ENCODE measurements at regions not wholly inside any gene's neighbourhood (a gene's known extent, or its start where the extent isn't known, plus 50 kb on each side); places are given as distances from the start of the nearest gene placed in this dataset. TPM values are rescaled to one million over a fixed set of nuclear protein-coding genes. Genes with fewer than 3 reads are reported as not detected.
A peak's percentile ranks its signal among the peaks of the same experiment; 100 is the strongest.

GRCh38 chr12:88433997-88434703 lies 146.1 kb downstream of the KITLG start:
- H3K4me3 Mint-ChIP-seq: no peak overlapping the region
- no peaks in the 10 kb centered on the region for H3K27me3 ChIP-seq
- no peaks in the 10 kb centered on the region for H3K79me2 ChIP-seq (ENCODE audit: low read depth)
- no peak overlapping the region for H3K27ac ChIP-seq
- DNase-seq (ENCODE audit: low spot score): no peak
- TF ChIP-seq EZH2phosphoT487 (IDR thresholded peaks at IDR 0.05) (no peak), EZH2 (IDR thresholded peaks at IDR 0.05) (no peak), CTCF (IDR thresholded peaks at IDR 0.05) (no peak)
- peaks cover 3% of the 10 kb centered on the region for H3K4me1 Mint-ChIP-seq
- H3K9ac ChIP-seq: no peak overlapping the region
- no peaks in the 10 kb centered on the region for H3K9me3 ChIP-seq (ENCODE audit: low read depth)
- H3K27me3 Mint-ChIP-seq (ENCODE audit: insufficient read depth, low read depth): no peaks in the 10 kb centered on the region
- no peak overlapping the region for H3K27ac Mint-ChIP-seq
- no peak overlapping the region for H3K4me2 ChIP-seq
- H2AFZ ChIP-seq (replicated peaks): no peak overlapping the region
- H3K36me3 Mint-ChIP-seq: no peaks in the 10 kb centered on the region
- H3F3A ChIP-seq (ENCODE audit: low read depth): no peaks in the 10 kb centered on the region
- no peaks in the 10 kb centered on the region for H3K36me3 ChIP-seq
- no peak overlapping the region for H3K4me3 ChIP-seq
- H3K4me1 ChIP-seq: no peaks in the 10 kb centered on the region
- H3K9me3 Mint-ChIP-seq: peaks cover 7% of the 10 kb centered on the region
- H4K20me1 ChIP-seq (ENCODE audit: low read depth): no peaks in the 10 kb centered on the region

- H3K36me3 Mint-ChIP-seq: no peaks in the 10 kb centered on the region
- H3K9me3 Mint-ChIP-seq: peaks cover 12% of the 10 kb centered on the region
- no peaks in the 10 kb centered on the region for H3K36me3 ChIP-seq
- no peaks in the 10 kb centered on the region for H3K27me3 Mint-ChIP-seq (ENCODE audit: insufficient read depth, low read depth)
- no peak for DNase-seq (ENCODE audit: low spot score)
- no peak overlapping the region for H3K4me3 ChIP-seq
- H3K4me1 Mint-ChIP-seq: peaks cover 3% of the 10 kb centered on the region
- H3K4me2 ChIP-seq: no peak overlapping the region
- no peak overlapping the region for H3K9ac ChIP-seq
- no peaks in the 10 kb centered on the region for H4K20me1 ChIP-seq (ENCODE audit: low read depth)
- no peak overlapping the region for H3K27ac ChIP-seq
- H3K79me2 ChIP-seq (ENCODE audit: low read depth): no peaks in the 10 kb centered on the region
- H3K4me3 Mint-ChIP-seq: no peak overlapping the region
- no peaks in the 10 kb centered on the region for H3K9me3 ChIP-seq (ENCODE audit: low read depth)
- peak overlapping the region; percentile 29 for H3K27ac Mint-ChIP-seq
- H2AFZ ChIP-seq (replicated peaks): no peak overlapping the region
- no peaks in the 10 kb centered on the region for H3F3A ChIP-seq (ENCODE audit: low read depth)
- TF ChIP-seq EZH2phosphoT487 (IDR thresholded peaks at IDR 0.05) (no peak), EZH2 (IDR thresholded peaks at IDR 0.05) (no peak), CTCF (IDR thresholded peaks at IDR 0.05) (no peak)
- no peaks in the 10 kb centered on the region for H3K27me3 ChIP-seq
- H3K4me1 ChIP-seq: no peaks in the 10 kb centered on the region
Observed at GRCh38 chr12:88435334-88436076, 144.8 kb downstream of the KITLG start.

- H3K27me3 ChIP-seq: no peaks in the 10 kb centered on the region
- no peak overlapping the region for H3K4me2 ChIP-seq
- H3K36me3 Mint-ChIP-seq: no peaks in the 10 kb centered on the region
- H3K79me2 ChIP-seq (ENCODE audit: low read depth): no peaks in the 10 kb centered on the region
- no peak overlapping the region for H3K4me3 ChIP-seq
- no peaks in the 10 kb centered on the region for H3F3A ChIP-seq (ENCODE audit: low read depth)
- no peak overlapping the region for H3K4me3 Mint-ChIP-seq
- no peak overlapping the region for H2AFZ ChIP-seq (replicated peaks)
- no peaks in the 10 kb centered on the region for H4K20me1 ChIP-seq (ENCODE audit: low read depth)
- H3K36me3 ChIP-seq: no peaks in the 10 kb centered on the region
- H3K27ac Mint-ChIP-seq: no peak overlapping the region
- peaks cover 3% of the 10 kb centered on the region for H3K4me1 Mint-ChIP-seq
- peaks cover 15% of the 10 kb centered on the region for H3K9me3 Mint-ChIP-seq
- no peaks in the 10 kb centered on the region for H3K9me3 ChIP-seq (ENCODE audit: low read depth)
- no peak for DNase-seq (ENCODE audit: low spot score)
- H3K27me3 Mint-ChIP-seq (ENCODE audit: insufficient read depth, low read depth): peaks cover 3% of the 10 kb centered on the region
- no peak for TF ChIP-seq EZH2phosphoT487 (IDR thresholded peaks at IDR 0.05)
- TF ChIP-seq EZH2 (IDR thresholded peaks at IDR 0.05): no peak
- no peak for TF ChIP-seq CTCF (IDR thresholded peaks at IDR 0.05)
- H3K27ac ChIP-seq: no peak overlapping the region
- no peak overlapping the region for H3K9ac ChIP-seq
- no peaks in the 10 kb centered on the region for H3K4me1 ChIP-seq
Observed at GRCh38 chr12:88437226-88437625, 143.0 kb downstream of the KITLG start.

Small RNA genes in the stretch of these regions (small RNA-seq; reads per million reads assigned to genes)
- not detected for gene RF00019
